ENCODE measurements at regions not wholly inside any gene's neighbourhood (a gene's known extent, or its start where the extent isn't known, plus 50 kb on each side); places are given as distances from the start of the nearest gene placed in this dataset.
"Not testable (repeated sequence)": the region's sequence is repeated elsewhere in the genome, so short reads cannot be mapped to it uniquely, and the experiment has no call there.

DNA sequence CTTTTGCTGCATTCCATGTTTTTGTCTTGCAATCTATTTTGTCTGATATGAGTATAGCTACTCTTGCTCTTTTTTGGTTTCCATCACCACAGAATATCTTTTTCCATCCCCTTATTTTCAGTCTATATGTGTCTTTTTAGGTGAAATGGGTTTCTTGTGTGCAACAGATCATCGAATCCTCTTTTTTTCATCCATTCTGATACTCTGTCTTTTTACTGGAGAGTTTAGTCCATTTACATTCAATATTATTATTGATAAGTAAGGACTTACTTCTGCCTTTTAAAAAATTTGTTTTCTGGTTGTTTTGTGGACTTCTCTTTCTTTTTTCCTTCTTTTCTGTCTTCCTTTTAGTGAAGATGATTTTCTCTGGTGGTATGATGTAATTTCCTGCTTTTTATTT lies 64.6 kb upstream of the CD55 start:
- H3K4me1 ChIP-seq (ENCODE audit: low read depth, poor library complexity, severe bottlenecking), result no peaks in the 10 kb centered on the region
- TF ChIP-seq CTCF (conservative IDR thresholded peaks at IDR 0.05; ENCODE audit: low read depth, low read length), result no peak
- H3K36me3 ChIP-seq (ENCODE audit: insufficient read depth), result no peaks in the 10 kb centered on the region
- no peak overlapping the region for H3K4me2 ChIP-seq
- H3K79me2 ChIP-seq (ENCODE audit: insufficient read depth, low read depth), result no peaks in the 10 kb centered on the region
- no peak overlapping the region for H3K27ac ChIP-seq
- no peak overlapping the region for H3K4me3 ChIP-seq (IDR thresholded peaks at IDR 0.05; ENCODE audit: insufficient read depth, low read depth, low read length)
- no peak overlapping the region for H2AFZ ChIP-seq (ENCODE audit: low read depth)
- no peaks in the 10 kb centered on the region for H3K27me3 ChIP-seq (ENCODE audit: insufficient read depth, low read depth)
- H3K9ac ChIP-seq, result no peak overlapping the region
- no peaks in the 10 kb centered on the region for H4K20me1 ChIP-seq (ENCODE audit: insufficient read depth)

GRCh38 chr1:207259391-207259790 lies 62.1 kb upstream of the CD55 start:
- no peak overlapping the region for H3K4me2 ChIP-seq
- H4K20me1 ChIP-seq (ENCODE audit: insufficient read depth), result no peaks in the 10 kb centered on the region
- no peaks in the 10 kb centered on the region for H3K27me3 ChIP-seq (ENCODE audit: insufficient read depth, low read depth)
- no peaks in the 10 kb centered on the region for H3K79me2 ChIP-seq (ENCODE audit: insufficient read depth, low read depth)
- H3K4me1 ChIP-seq (ENCODE audit: low read depth, poor library complexity, severe bottlenecking), result no peaks in the 10 kb centered on the region
- H3K36me3 ChIP-seq (ENCODE audit: insufficient read depth), result no peaks in the 10 kb centered on the region
- no peak overlapping the region for H3K27ac ChIP-seq
- H3K9ac ChIP-seq, result no peak overlapping the region
- no peak for TF ChIP-seq CTCF (conservative IDR thresholded peaks at IDR 0.05; ENCODE audit: low read depth, low read length)
- H3K4me3 ChIP-seq (IDR thresholded peaks at IDR 0.05; ENCODE audit: insufficient read depth, low read depth, low read length), result no peak overlapping the region
- H2AFZ ChIP-seq (ENCODE audit: low read depth), result no peak overlapping the region

DNA sequence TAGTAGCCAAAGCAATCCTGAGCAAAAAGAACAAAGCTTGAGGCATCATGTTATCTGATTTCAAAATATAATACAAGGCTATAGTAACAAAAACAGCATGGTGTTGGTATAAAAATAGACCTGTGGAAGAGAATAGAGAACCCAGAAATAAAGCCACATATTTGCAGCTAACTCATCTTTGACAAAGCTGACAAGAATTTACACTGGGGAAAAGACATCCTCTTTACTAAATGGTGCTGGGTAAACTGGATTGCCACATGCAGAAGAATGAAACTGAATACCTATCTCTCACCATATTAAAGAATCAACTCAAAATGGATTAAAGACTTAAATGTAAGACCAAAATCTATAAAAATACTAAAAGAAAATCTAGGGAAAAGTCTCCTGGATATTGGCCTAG lies 59.5 kb upstream of the CD55 start:
- no peak overlapping the region for H3K4me3 ChIP-seq (IDR thresholded peaks at IDR 0.05; ENCODE audit: insufficient read depth, low read depth, low read length)
- no peak overlapping the region for H3K27ac ChIP-seq
- no peak overlapping the region for H3K4me2 ChIP-seq

GRCh38 chr1:207262891-207263290 lies 58.6 kb upstream of the CD55 start:
- H3K4me3 ChIP-seq (IDR thresholded peaks at IDR 0.05; ENCODE audit: insufficient read depth, low read depth, low read length); H3K27ac ChIP-seq; H2AFZ ChIP-seq (ENCODE audit: low read depth); H3K4me1 ChIP-seq (ENCODE audit: low read depth, poor library complexity, severe bottlenecking); H3K36me3 ChIP-seq (ENCODE audit: insufficient read depth); H4K20me1 ChIP-seq (ENCODE audit: insufficient read depth); H3K79me2 ChIP-seq (ENCODE audit: insufficient read depth, low read depth); H3K4me2 ChIP-seq; H3K27me3 ChIP-seq (ENCODE audit: insufficient read depth, low read depth); H3K9ac ChIP-seq: not testable (repeated sequence)

More for the DNA sequence above, 59.5 kb upstream of the CD55 start:
- TF ChIP-seq CTCF (conservative IDR thresholded peaks at IDR 0.05; ENCODE audit: low read depth, low read length), result no peak
- no peaks in the 10 kb centered on the region for H3K4me1 ChIP-seq (ENCODE audit: low read depth, poor library complexity, severe bottlenecking)
- H3K27me3 ChIP-seq (ENCODE audit: insufficient read depth, low read depth), result no peaks in the 10 kb centered on the region
- no peak overlapping the region for H2AFZ ChIP-seq (ENCODE audit: low read depth)
- H3K36me3 ChIP-seq (ENCODE audit: insufficient read depth), result no peaks in the 10 kb centered on the region
- no peaks in the 10 kb centered on the region for H4K20me1 ChIP-seq (ENCODE audit: insufficient read depth)
- H3K79me2 ChIP-seq (ENCODE audit: insufficient read depth, low read depth), result no peaks in the 10 kb centered on the region
- H3K9ac ChIP-seq, result no peak overlapping the region

- Histone ChIP-seq H3K4me2 (no peak overlapping the region), H3K27ac (no peak overlapping the region), H3K27me3 (ENCODE audit: insufficient read depth, low read depth) (no peaks in the 10 kb centered on the region), H3K79me2 (ENCODE audit: insufficient read depth, low read depth) (no peaks in the 10 kb centered on the region), H3K4me1 (ENCODE audit: low read depth, poor library complexity, severe bottlenecking) (no peaks in the 10 kb centered on the region), H3K9ac (no peak overlapping the region), H2AFZ (ENCODE audit: low read depth) (no peak overlapping the region), H3K36me3 (ENCODE audit: insufficient read depth) (no peaks in the 10 kb centered on the region), H4K20me1 (ENCODE audit: insufficient read depth) (no peaks in the 10 kb centered on the region), H3K4me3 (IDR thresholded peaks at IDR 0.05; ENCODE audit: insufficient read depth, low read depth, low read length) (no peak overlapping the region)
- no peak for TF ChIP-seq CTCF (conservative IDR thresholded peaks at IDR 0.05; ENCODE audit: low read depth, low read length)
Measured at GRCh38 chr1:207264663-207265252, 56.7 kb upstream of the CD55 start.

Measured in KMS-11 (cell line).